Endothelial cell of umbilical vein (primary cell): ENCODE measurements at regions not wholly inside any gene's neighbourhood (a gene's known extent, or its start where the extent isn't known, plus 50 kb on each side); places are given as distances from the start of the nearest gene placed in this dataset.

Experiments
- CTCF ChIP-seq, 2 donors: IDR thresholded peaks; 1 replicate in 1 of 2; 2 replicates in 1 of 2; pipeline ENCODE4 v1.5.1; 2011; ENCODE audit warnings: low read length in 2 of 2, mild to moderate bottlenecking in 2 of 2, moderate library complexity in 2 of 2, control low read depth in 1 of 2, inconsistent platforms in 1 of 2, low read depth in 1 of 2; ENCODE audit not compliant: insufficient read depth in 1 of 2; ENCODE audit errors: extremely low read depth in 1 of 2
- FOS ChIP-seq: IDR thresholded peaks from 2 replicates; pipeline ENCODE4 v1.6.1; 2011; ENCODE audit warnings: mild to moderate bottlenecking, low read length, moderate library complexity, borderline replicate concordance; ENCODE audit not compliant: insufficient read depth
- GATA2 ChIP-seq: IDR thresholded peaks from 2 replicates; pipeline ENCODE4 v1.7.0; 2011; ENCODE audit warnings: low read depth, mild to moderate bottlenecking, moderate library complexity, mixed read lengths, low read length; ENCODE audit not compliant: insufficient read length, insufficient read depth
- MAX ChIP-seq: IDR thresholded peaks from 2 replicates; pipeline ENCODE4 v1.6.1; 2011; ENCODE audit not compliant: insufficient read depth, insufficient read length
- MYC ChIP-seq: IDR thresholded peaks from one replicate; pipeline ENCODE4 v1.6.1; 2011; ENCODE audit warnings: mild to moderate bottlenecking, low read depth, low read length
- POLR2A ChIP-seq: IDR thresholded peaks from 2 replicates; pipeline ENCODE4 v1.6.1; 2012; ENCODE audit warnings: low read depth, mild to moderate bottlenecking, control low read depth, low read length
- POLR2AphosphoS5 ChIP-seq: IDR thresholded peaks from 2 replicates; pipeline ENCODE4 v1.6.1; 2012; ENCODE audit warnings: low read depth, mild to moderate bottlenecking, control low read depth, low read length, moderate library complexity; ENCODE audit not compliant: insufficient read depth

- no peak for TF ChIP-seq CTCF (IDR thresholded peaks at IDR 0.05; ENCODE audit: extremely low read depth in 1 of 2, insufficient read depth in 1 of 2, low read depth in 1 of 2, low read length in 2 of 2)
- TF ChIP-seq POLR2AphosphoS5: no peak
- TF ChIP-seq MAX: no peak
- TF ChIP-seq POLR2A: no peak
- TF ChIP-seq FOS: no peak
- no peak for TF ChIP-seq MYC
- TF ChIP-seq GATA2: no peak
Observed at GRCh38 chr4:166162327-166162726, 289.3 kb downstream of the TLL1 start.
